WI38 (cell line): ENCODE measurements at regions not wholly inside any gene's neighbourhood (a gene's known extent, or its start where the extent isn't known, plus 50 kb on each side); places are given as distances from the start of the nearest gene placed in this dataset.

Source experiments
- H3K4me3 ChIP-seq: 2 replicates; pipeline ENCODE4 v1.5.1; 2011; ENCODE audit warnings: low read depth, mild to moderate bottlenecking, control low read depth, low read length
- TF ChIP-seq, protein P1 (sequence below): IDR thresholded peaks from 2 replicates; pipeline ENCODE4 v1.5.1; 2012; ENCODE audit warnings: low read depth, mild to moderate bottlenecking, control low read depth, low read length

- H3K4me3 ChIP-seq: no peak overlapping the region
- TF ChIP-seq, protein P1, sequence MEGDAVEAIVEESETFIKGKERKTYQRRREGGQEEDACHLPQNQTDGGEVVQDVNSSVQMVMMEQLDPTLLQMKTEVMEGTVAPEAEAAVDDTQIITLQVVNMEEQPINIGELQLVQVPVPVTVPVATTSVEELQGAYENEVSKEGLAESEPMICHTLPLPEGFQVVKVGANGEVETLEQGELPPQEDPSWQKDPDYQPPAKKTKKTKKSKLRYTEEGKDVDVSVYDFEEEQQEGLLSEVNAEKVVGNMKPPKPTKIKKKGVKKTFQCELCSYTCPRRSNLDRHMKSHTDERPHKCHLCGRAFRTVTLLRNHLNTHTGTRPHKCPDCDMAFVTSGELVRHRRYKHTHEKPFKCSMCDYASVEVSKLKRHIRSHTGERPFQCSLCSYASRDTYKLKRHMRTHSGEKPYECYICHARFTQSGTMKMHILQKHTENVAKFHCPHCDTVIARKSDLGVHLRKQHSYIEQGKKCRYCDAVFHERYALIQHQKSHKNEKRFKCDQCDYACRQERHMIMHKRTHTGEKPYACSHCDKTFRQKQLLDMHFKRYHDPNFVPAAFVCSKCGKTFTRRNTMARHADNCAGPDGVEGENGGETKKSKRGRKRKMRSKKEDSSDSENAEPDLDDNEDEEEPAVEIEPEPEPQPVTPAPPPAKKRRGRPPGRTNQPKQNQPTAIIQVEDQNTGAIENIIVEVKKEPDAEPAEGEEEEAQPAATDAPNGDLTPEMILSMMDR: no peak
Measured at GRCh38 chr21:27110956-27111355, 144.1 kb upstream of the ADAMTS5 start.

- TF ChIP-seq, protein P1: no peak
Measured at GRCh38 chr21:27108701-27109100, 141.8 kb upstream of the ADAMTS5 start.

DNA sequence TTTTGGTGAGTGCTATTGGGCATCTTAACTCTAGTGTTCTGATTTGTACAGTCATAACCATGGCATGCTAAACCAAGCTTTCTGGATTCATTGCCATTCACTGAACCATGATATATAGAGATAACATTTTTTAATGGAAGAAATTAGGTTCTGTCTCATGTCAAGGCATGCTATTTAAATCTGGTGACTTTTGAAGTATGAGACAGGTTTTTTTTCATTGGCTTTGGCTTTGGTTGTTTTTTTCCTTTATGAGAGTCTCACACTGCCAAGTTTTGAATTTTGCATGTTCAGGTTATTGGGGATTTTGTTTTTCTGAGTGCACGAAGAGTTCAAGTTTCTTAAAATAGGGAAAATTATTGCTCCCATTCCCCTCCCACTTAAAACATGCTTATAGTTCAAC is 141.3 kb upstream of the ADAMTS5 start:
- H3K4me3 ChIP-seq: no peak overlapping the region
- TF ChIP-seq, protein P1: no peak

More at GRCh38 chr21:27108701-27109100, 141.8 kb upstream of the ADAMTS5 start:
- H3K4me3 ChIP-seq: no peak overlapping the region

DNA sequence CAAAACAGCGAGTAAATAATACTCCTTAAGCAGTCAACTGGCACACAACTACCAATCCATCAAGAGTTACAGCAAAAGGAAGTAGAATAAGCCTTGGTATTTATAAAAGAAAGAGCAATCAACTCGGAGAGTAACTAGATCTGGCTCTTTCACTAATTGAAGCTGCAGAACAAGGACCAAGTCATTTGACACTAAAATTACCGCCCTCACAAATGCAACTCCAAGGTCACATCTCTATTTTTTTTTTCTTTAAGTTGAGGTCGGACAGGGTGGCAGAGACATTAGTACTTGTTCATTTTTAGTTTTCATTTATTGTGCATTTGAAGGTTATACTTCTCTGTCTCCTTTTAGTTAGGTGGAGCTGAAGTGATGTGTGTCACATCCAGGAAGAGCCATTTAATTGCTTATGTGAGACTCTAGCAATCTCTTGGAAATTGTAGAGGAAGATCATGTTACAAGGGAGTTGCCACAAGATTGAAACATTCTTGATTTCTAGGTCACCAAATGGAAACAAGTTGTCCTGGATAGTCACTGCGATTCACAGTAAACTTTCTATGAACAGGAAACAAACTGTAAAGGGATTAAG is 138.1 kb upstream of the ADAMTS5 start:
- no peak overlapping the region for H3K4me3 ChIP-seq
- TF ChIP-seq, protein P1: no peak

DNA sequence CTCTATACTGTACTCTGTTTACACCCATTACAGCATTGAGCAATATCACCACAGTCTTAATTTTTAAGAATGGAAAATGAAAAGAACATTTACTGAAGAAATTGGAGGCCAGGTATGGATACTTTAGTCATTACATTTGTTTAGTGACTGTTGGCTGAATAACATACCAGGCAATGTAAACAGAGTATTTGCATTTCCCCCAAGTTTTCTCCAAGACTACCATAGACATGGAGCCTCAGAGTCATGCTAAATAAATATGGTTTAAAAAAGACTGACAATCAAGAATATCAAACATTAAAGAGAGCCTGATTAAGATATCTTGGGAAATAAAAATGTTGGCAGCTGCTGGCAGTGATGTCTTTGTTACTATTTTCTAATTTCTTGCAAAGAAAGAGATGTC is 136.9 kb upstream of the ADAMTS5 start:
- no peak overlapping the region for H3K4me3 ChIP-seq
- TF ChIP-seq, protein P1: no peak

DNA sequence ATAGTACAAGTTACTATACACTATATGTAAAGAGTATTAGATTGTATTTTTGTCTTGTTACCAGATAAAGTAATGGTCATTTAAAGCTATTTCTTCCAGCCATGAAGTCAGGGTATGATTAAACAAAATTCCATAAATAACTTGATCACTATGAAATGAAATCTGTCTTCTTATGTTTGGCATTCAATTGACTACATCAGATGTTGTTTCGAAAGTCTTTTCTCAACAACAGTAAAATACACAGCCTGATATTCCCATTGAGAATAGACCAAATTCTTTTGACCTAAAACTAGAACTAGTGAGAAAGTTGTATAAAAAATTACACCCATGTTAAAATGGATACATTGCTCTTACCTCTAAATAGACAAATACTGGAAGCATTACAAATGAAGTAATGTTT is 134.6 kb upstream of the ADAMTS5 start:
- H3K4me3 ChIP-seq: no peak overlapping the region
- TF ChIP-seq, protein P1: no peak

GRCh38 chr21:27094184-27094948 is 127.5 kb upstream of the ADAMTS5 start:
- no peak overlapping the region for H3K4me3 ChIP-seq
- TF ChIP-seq, protein P1: no peak
